Activated CD4-positive, alpha-beta T cell treated with anti-CD3 and anti-CD28 coated beads, Interleukin-2, amount 50 U/mL, for 16 hours (primary cell): ENCODE measurements at regions not wholly inside any gene's neighbourhood (a gene's known extent, or its start where the extent isn't known, plus 50 kb on each side); places are given as distances from the start of the nearest gene placed in this dataset.

Experiments used
- DNase-seq: peaks from one replicate; pipeline ENCODE4 v3.0.0-alpha.2; 2020

DNA sequence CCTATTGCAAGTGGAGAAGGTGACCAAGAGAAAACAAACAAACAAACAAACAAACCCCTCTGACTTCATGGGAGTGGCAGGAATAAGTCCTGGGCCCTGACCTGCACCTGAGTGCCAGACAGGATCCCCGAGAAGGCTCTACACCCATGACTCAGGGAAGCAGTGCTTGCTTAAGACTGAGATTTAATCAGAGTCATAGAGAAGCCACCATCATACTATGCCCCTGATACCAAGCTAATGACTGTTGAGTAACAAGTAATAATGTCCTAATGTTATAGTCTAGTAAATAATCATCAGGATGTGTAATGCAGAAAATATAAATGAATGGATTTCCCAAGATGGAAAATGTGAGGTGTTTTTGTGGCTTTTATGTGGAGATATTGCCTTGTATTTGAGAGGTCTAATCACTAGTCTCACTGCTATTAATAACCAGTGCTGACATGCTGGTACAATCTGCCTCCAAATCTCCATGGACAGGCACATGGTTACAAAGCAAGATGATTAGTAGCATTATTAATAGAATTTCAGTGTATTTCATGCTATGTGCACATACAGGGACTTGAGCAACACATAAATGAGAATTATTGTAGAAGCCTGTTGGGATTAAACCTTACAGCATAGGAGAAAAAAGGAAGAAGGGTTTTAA lies 1290.9 kb downstream of the MRPL39 start:
- DNase-seq: no peak

DNA sequence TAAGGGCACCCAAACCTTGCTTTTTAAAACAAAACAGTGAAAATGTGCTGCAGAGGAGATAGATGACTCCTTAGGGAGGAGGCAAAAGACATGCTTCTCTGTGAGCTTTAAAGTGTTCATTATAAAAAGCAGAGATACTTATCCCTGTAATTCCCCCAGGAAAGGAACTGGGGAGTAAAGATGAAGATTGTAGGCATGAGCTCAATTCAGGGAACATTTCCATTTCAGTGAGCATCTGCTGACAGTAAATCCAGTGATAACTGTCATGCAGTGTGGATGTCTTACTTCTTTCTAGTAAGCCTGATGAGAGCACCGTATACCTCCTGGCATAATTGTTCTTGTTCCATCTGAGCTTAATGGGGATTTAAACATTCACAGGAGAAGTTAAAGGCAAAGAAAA lies 1296.5 kb downstream of the MRPL39 start:
- DNase-seq: no peak

DNA sequence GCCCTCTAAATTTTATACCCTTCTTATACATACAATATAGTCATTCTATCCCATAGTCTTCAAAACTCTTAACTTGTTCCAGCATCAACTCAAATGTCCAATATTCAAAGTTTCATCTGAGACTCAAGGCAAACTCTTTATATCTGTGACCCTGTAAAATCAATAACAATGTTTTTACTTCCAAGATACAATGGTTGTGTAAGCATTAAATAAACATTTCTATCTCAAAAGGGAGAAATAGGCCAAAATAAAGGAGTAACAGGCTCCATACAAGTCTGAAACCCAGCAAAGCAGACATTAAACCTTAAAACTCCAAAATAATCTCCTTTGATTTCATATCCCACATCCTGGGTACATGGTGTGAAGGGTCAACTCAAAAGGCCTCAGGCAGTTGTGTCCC lies 1299.1 kb downstream of the MRPL39 start:
- no peak for DNase-seq

DNA sequence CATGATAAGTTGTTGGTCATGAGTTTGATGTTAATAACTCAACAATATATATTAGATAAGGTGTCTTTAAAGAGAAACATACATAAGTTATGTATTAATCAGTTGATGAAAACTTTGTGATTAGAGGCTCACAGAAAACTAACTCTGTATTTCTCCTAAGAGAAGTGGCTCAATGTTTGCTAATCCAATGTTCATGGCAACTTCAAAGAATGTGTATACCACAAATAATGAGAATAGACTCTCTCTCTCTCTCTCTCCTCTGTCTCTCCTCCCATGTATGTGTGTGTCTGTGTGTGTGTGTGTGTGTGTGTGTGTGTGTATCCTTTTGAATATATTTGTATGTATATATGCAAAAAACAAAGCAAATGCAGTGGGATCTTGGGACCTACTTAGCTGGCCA lies 1304.9 kb downstream of the MRPL39 start:
- DNase-seq: no peak

DNA sequence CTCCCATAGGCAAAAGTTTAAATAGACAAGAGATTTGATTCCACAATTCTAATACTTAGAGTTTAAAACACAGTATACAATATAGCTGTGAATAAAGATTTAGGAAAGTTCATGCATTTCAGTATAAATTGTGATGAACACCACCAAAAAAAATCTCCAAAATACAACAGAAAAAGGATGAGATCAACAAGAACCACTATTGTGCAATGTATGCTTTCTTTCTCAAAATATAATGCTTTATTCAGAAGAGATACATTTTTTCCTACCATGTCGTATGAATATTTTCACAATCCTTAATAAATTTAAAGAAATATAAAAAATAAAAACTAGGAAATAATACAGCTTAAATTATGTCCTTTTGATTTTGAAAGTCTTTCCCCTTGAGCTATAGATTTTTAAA lies 1309.2 kb downstream of the MRPL39 start:
- DNase-seq: no peak

DNA sequence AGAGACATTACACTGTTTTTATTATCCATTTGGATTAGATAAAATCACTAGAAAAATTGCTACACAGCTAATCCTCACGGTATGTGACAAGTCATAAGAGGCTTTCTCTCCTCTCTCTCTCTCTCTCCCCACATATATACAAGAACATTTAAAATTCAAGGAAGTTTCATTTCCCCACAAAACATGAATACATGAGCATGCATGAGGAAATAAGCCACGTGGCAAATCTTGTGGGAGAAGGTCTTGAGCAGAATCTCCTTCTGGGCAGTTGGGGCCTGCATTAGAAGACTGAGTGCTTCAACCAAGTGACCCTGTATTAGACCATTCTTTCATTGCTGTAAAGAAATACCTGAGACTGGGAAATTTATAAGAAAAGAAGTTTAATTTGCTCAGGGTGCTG lies 1313.1 kb downstream of the MRPL39 start:
- DNase-seq: no peak

DNA sequence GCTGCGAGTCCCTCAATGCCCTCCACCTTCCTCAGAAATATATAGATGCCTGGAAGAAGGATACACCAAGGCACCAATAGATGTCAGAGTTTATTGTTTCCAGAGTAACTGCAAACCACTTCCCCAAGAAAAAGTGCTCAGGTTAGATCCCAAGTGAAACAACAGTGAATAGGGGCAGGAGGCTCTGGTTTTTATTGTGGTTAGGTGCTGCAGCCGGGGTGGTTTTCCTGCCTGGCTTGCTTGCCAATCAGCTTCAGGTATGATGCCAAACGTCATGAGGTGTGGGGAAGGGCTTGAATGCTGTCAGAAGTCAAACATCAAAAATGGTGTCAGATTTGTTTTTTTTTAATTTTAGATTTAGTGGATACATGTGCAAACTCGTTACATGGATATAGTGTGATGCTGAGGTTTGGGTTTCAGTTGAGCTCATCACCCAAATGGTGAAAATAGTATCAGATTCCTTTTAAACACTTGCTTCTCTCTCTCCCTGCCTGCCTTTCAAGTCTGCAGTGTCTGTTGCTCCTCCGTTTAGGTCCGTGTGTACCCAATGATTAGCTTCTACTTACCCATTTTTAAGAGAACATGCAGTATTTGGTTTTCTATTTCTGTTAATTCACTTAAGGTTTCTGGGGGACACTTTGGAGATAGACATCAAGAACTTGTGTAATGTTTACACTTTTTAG lies 1317.0 kb downstream of the MRPL39 start:
- peak; percentile 20 for DNase-seq

DNA sequence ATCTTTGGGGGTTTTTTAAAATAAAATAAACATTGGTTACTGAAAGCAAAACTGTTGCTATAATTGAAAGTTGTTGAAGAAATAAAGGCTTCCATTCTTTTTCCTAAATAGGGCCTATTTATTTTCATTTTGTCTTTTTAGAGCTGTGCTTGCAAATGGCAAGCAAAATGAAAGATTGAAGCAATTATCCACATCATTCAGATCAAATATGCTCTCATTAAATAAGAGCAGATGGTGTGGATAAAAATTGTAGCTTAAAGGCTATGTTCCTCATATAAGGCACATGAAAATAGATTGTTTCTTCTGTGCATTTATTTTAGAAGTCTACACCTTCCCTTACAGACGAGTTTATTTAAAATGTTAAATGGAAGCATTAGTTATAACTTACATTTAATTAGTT lies 1317.7 kb downstream of the MRPL39 start:
- no peak for DNase-seq

DNA sequence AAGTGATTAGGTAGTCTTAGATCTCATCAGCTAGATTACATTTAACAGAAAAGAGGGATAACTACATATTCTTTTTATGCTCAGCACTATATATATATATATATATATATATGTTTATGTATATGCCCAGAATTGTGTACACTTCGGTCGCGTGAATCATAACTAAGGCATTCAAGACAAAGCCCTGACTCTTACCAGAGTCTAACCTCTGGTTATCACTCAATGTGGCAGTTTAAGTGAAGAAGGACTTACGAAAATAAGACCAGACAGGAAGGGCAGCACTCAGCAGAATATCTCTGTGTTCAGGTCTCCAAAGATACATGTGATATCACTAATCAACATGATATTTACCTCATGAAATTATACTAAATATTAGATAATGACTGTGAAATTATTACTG lies 1326.7 kb downstream of the MRPL39 start:
- DNase-seq: no peak

DNA sequence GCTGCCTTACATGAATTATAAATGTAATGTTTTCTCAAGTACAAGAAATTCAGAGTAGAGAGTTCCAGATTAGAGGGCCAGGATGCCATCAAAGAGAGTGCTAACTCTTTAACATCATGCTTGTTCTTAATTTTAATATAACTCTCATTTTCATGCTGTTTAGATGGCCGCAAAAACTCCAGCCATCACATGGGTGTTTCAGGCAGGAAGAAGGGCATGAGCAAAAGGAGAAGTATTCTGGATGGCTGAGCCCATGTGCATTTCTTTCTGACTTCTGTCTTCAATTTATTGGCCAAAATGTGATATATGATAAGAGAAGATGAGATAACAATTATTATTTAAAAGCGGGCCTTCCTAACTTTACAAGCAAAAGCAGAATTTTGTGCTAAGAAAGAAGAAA lies 1328.6 kb downstream of the MRPL39 start:
- no peak for DNase-seq

DNA sequence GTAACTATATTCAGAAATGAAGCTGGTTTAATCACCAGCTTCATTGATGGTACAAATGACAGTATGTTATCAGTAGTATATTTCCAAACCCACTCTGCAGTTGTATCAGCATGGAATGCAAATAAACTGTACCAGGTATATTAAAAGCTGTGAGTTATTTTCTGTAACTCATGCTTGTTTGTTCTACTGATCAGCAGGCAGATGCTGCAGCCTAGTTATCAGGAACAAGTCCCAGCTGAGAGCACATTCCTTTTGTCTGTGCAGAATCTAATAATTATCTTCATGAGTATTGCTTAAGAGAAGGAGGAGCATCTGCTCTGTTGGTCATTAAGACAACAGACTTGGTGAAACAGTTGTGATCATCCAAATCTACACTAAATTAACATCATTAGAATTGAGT lies 1331.1 kb downstream of the MRPL39 start:
- DNase-seq: no peak

DNA sequence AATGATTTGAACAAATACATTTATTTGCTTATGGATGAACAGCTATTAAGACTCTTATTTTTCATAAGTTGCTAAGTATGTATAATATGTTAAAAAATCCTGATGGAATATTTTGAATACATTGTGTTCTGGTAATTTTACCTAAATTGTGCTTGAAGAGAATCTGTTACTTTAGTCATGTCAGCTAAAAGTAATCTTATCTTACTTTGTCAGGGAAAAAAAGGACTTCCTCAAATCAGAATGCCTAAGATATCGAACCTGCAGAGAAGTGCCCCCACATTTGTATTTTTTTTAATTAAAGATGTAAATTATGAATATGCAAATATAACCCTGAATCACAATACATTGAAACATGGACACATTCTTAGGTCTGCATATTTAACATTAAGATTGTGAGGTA lies 1331.7 kb downstream of the MRPL39 start:
- no peak for DNase-seq

DNA sequence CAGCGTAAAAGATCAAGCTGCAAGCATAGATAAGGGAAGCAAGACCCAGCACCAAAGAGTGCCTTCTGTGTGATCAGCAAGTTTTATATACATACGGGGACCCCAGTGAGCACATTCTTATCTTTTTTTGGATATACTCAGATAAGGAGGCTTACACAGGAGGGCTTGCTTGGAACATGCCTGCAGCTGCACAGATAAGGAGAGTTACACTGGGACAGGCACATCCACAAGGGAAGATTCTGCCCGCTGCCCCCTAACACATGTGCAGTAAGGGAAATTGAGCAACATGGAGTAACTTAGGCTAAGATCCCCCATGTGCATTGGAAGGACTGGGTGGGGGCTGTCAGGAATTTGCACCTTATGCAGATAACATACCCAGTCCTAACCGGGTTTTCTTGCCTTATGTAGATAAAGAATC lies 1334.8 kb downstream of the MRPL39 start:
- DNase-seq: no peak

DNA sequence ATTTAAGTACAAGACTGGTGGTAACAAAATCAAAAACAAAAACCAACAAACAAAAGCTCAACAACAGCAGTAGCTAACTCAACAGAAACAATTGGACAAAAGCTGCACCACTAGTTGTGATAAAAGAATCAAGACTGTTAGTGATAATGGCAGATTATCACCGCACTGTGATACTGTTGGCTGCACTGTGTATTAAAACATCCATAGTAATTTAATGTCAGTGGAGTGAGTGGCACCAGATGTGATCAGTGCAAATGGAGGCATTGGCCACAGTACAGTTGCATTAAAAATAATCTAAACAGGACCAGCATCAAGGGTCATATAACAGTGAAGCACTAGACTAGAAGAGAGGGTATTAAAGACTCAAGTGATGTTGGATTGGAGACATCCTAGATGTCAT lies 1341.3 kb downstream of the MRPL39 start:
- DNase-seq: no peak

DNA sequence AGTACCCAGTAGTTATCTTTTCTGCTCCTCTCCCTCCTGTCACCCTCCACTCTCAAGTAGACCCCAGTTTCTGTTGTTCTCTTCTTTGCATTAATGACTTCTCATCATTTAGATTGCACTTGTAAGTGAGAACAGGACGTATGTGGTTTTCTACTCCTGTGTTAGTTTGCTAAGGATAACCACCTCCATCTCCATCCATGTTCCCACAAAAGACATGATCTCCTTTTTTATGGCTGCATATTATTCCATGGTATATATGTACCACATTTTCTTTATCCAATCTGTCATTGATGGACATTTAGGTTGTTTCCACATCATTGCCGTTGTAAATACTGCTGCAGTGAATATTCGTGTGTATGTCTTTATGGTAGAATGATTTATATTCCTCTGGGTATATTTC lies 1346.5 kb downstream of the MRPL39 start:
- no peak for DNase-seq

DNA sequence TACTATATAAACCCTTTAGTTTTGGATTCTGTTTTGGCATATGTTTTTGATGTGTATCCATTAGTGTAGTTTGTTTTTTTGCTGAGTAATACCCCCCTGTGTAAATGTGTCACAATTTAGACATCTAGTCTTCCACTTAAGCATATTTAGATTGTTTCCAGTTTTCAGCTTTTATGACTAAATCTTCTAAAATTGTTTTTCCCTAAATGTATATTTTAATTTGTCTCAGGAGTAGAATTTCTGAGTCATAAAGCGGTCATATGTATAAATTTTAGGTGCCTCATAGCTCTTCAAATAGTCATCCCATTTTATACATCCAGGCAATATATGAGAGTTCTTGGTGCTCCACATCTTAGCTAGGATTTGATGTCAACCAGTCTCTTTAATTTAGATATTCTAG lies 1348.0 kb downstream of the MRPL39 start:
- no peak for DNase-seq

DNA sequence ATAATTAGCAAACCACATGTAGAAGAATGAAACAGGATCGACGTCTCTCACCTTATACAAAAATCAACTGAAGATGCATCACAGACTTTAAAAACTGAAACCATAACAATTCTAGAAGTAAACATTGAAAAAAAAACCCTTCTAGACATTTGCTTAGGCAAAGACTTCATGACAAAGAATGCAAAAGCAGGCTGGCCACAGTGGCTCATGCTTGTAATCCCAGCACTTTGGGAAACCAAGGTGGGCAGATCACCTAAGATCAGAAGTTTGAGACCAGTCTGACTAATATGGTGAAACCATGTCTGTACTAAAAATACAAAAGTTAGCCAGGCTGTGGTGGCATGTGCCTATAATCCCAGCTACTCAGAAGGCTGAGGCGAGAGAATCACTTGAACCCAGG lies 1351.7 kb downstream of the MRPL39 start:
- DNase-seq: no peak

DNA sequence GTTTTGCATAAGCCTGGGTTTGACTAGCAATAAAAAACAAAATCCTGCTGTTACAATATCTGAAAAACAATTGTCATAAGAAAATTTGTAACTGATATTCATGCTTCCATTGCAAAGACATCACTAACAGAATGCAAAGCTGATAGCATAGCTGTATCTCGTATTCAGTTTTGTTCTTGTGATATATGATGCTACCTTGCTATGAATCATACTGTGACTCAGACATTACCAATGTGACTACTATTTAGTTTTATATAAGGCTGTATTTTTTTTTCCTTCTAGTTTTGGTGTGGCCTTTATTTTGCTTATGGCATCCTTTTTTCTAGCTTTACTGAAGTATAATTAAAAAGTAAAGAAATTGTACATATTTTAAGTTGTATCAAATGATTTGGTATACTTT lies 1381.8 kb downstream of the MRPL39 start:
- no peak for DNase-seq

DNA sequence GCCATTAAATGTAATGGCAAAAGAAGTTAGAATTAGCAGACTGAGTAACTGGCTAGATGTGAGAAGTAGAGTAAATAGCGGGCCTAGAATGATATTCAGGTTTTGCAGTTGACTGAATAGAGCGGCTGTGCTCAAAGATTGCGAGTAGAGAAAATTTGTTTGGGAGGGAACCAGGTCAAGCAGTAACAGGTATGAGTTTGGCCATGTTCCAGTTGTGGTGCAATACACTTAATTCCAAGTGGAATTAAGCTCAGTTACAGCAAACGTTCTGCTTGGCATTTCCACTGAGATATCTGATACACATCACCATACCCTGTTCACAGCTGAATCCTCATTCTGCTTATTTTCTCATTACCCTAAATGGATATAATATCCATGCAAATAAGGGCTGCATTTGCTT lies 1382.9 kb downstream of the MRPL39 start:
- no peak for DNase-seq

DNA sequence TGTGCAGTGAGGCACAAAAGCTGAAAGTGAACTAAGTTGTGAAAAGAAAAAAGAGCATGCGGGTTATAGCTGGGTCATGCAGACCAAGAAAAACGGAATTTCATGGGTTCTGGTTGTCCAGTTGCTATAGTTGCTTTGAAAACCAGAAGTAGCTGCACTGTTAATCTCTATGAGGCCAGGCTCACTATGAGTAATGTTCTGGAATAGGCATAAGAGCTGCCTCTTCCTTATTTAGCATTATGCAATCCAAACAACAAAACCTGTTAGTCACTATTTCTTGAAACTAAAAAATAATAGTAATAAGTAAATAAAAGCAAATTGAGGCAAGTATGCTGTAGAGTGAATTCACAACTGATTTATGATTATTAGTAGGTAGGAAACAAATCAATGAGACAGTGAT lies 1383.7 kb downstream of the MRPL39 start:
- DNase-seq: no peak

DNA sequence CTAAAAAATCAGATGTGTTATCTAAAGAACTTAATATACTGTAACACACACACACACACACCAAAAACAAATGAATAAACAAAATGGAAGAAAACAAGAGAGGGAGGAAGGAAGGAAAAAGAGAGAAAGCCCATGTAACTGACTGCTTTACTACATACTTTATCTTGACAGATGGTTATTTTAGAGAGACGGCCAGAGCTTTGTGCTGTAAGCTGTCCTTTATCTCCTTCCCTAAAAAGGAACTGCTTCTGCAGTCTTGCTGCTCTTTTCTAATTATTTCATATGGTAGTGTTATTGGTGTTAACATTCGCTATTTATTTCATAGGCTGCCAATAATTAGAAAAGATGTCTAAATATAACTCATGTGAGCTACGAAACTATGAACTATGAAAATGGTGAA lies 1384.6 kb downstream of the MRPL39 start:
- no peak for DNase-seq

DNA sequence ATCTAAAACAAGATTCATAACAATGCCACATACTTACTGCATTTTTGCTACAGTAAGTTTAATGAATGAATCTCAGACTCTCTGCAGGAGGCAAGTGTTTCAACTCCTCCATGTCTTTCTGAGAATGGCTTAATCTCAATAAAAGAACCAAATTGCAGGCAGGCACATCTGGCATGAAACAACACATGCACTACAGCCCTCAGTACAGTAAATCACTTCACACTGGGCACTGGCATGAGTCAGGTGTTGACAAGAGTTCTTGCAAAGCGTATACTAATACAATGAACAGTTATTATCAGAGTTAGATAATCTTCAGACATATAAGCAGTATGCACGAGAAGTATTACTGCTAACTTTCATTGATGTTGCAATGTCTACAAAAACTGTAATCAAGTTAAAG lies 1386.8 kb downstream of the MRPL39 start:
- no peak for DNase-seq

DNA sequence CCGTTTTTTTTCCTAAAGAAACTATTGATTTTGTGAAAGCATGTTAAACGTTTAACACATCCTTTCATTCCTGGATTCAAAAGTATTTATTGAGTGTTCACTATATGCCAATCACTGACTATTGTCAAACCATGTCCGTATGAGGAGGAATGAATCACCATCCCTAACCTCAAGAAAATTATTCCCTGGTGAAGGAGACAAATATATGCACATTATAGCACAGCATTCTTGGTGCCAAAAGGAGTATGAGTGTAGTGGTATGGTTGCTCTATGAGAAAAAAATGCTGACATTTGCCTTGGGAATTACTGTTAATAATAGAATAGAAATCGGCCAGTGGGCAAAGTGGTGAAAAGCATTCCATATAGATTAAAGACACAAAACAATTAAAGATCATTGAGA lies 1390.1 kb downstream of the MRPL39 start:
- no peak for DNase-seq

DNA sequence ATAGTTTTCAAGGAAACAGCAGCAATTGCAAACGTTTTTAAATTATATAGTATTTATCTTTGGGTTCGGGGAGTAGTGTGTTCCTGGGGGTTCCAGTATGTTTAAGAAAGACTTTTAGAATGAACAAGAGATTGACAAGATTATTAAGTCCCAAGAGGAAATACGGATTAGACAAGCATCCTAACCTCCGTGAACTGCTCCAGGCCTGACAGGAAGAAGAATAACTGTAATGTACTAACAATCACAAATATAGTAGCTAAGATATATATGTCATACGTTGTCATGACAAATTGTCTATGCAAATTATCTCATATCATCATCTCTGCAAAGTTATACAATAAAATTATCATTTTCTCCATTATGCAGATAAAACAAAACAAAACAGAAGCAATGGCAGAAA lies 1397.2 kb downstream of the MRPL39 start:
- DNase-seq: no peak

DNA sequence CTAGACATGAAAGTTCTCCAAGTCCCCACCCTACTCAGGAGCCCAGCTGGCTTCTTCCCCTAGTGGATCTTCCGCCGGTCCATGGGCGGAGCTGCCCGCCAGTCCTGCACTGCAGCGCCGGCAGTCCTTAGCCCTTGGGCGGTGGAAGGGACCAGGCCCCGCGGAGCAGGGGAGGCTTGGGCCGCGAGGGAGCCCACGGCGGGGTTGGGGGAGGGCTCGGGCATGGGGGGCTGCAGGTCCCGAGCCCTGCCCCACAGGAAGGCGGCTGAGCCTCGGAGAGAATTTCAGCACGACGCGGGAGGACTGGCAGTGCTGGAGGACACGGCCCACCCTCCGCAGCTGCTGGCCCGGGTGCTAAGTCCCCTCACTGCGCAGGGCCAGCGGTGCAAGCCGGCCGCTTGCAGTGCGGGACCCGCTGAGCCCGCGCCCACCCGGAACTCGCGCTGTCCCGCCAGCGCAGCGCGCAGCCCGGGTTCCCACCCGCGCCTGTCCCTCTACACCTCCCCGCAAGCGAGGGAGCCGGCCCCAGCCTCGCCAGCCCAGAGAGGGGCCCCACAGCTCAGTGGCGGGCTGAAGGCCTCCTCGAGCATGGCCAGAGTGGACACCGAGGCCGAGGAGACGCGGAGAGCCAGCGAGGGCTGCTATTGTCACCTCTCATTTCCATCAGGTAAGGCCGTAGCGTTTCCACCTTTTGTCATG lies 1398.6 kb downstream of the MRPL39 start:
- DNase-seq: no peak
